ENCODE measurements at regions not wholly inside any gene's neighbourhood (a gene's known extent, or its start where the extent isn't known, plus 50 kb on each side); places are given as distances from the start of the nearest gene placed in this dataset.
"Not testable (repeated sequence)": the region's sequence is repeated elsewhere in the genome, so short reads cannot be mapped to it uniquely, and the experiment has no call there.

- no peaks in the 10 kb centered on the region for H3K9me3 ChIP-seq
- no peak for DNase-seq (ENCODE audit: low spot score in 2 of 2)
- no peak overlapping the region for H3K27ac ChIP-seq
- TF ChIP-seq CTCF (IDR thresholded peaks at IDR 0.05) = no peak
- no peak overlapping the region for H3K4me3 ChIP-seq
- H3K27me3 ChIP-seq = no peaks in the 10 kb centered on the region
- intact Hi-C loops (cut with DNase I) = no loop called here
- no peaks in the 10 kb centered on the region for H3K4me1 ChIP-seq
- no peaks in the 10 kb centered on the region for H3K36me3 ChIP-seq
These were observed 382.7 kb upstream of the PPP2R3A start for GRCh38 chr3:135582800-135583199.

GRCh38 chr3:135596563-135596962, 369.0 kb upstream of the PPP2R3A start:
- H3K27ac ChIP-seq = no peak overlapping the region
- TF ChIP-seq CTCF (IDR thresholded peaks at IDR 0.05) = no peak
- no peaks in the 10 kb centered on the region for H3K9me3 ChIP-seq
- H3K4me3 ChIP-seq = no peak overlapping the region
- no peaks in the 10 kb centered on the region for H3K27me3 ChIP-seq
- intact Hi-C loops (cut with DNase I) = no loop called here
- DNase-seq (ENCODE audit: low spot score in 2 of 2) = no peak
- H3K36me3 ChIP-seq = no peaks in the 10 kb centered on the region
- no peaks in the 10 kb centered on the region for H3K4me1 ChIP-seq

- Histone ChIP-seq H3K4me1 (no peaks in the 10 kb centered on the region), H3K36me3 (no peaks in the 10 kb centered on the region), H3K9me3 (no peaks in the 10 kb centered on the region), H3K27me3 (no peaks in the 10 kb centered on the region), H3K27ac (no peak overlapping the region), H3K4me3 (no peak overlapping the region)
- DNase-seq (ENCODE audit: low spot score in 2 of 2) = no peak
- no peak for TF ChIP-seq CTCF (IDR thresholded peaks at IDR 0.05)
- intact Hi-C loops (cut with DNase I) = no loop called here
These were observed 367.7 kb upstream of the PPP2R3A start for GRCh38 chr3:135597855-135598254.

- intact Hi-C loops (cut with DNase I) = no loop called here
- no peak for TF ChIP-seq CTCF (IDR thresholded peaks at IDR 0.05)
- Histone ChIP-seq H3K36me3 (no peaks in the 10 kb centered on the region), H3K4me3 (no peak overlapping the region), H3K27ac (no peak overlapping the region), H3K9me3 (no peaks in the 10 kb centered on the region), H3K27me3 (no peaks in the 10 kb centered on the region), H3K4me1 (no peaks in the 10 kb centered on the region)
- no peak for DNase-seq (ENCODE audit: low spot score in 2 of 2)
These were observed 366.9 kb upstream of the PPP2R3A start for GRCh38 chr3:135598597-135598996.

GRCh38 chr3:135604512-135604911, 361.0 kb upstream of the PPP2R3A start:
- intact Hi-C loops (cut with DNase I) = not testable (repeated sequence)

GRCh38 chr3:135618123-135618522, 347.4 kb upstream of the PPP2R3A start:
- H3K9me3 ChIP-seq = no peaks in the 10 kb centered on the region
- no peaks in the 10 kb centered on the region for H3K27me3 ChIP-seq
- no peak for TF ChIP-seq CTCF (IDR thresholded peaks at IDR 0.05)
- no peak overlapping the region for H3K27ac ChIP-seq
- intact Hi-C loops (cut with DNase I) = no loop called here
- no peaks in the 10 kb centered on the region for H3K4me1 ChIP-seq
- DNase-seq (ENCODE audit: low spot score in 2 of 2) = no peak
- no peaks in the 10 kb centered on the region for H3K36me3 ChIP-seq
- no peak overlapping the region for H3K4me3 ChIP-seq

More at GRCh38 chr3:135604512-135604911, 361.0 kb upstream of the PPP2R3A start:
- H3K4me1 ChIP-seq; DNase-seq (ENCODE audit: low spot score in 2 of 2); H3K4me3 ChIP-seq; H3K27ac ChIP-seq; H3K9me3 ChIP-seq; H3K36me3 ChIP-seq; H3K27me3 ChIP-seq: not testable (repeated sequence)

Measured in ascending aorta (tissue), 2 donors.